Stimulated activated effector memory CD8-positive, alpha-beta T cell treated with anti-CD3 and anti-CD28 coated beads, Interleukin-12 subunit alpha, Interleukin-12 subunit beta, amount 100 ng/mL, for 72 hours (primary cell): ENCODE measurements at regions not wholly inside any gene's neighbourhood (a gene's known extent, or its start where the extent isn't known, plus 50 kb on each side); places are given as distances from the start of the nearest gene placed in this dataset.
"Not testable (repeated sequence)": the region's sequence is repeated elsewhere in the genome, so short reads cannot be mapped to it uniquely, and the experiment has no call there.

Source experiments
- ATAC-seq: fragments of 150-1000 bp; cut with Tn5 transposase; 2 replicates; pipeline ENCODE4 v1.10.0; 2021
- DNase-seq, 2 donors: peaks; one replicate each; pipeline ENCODE4 v3.0.0; 2021 to 2022; ENCODE audit warnings: low spot score in 2 of 2
- H3K27ac Mint-ChIP-seq: one replicate; pipeline ENCODE4 v1.8.0; 2022; ENCODE audit warnings: mild to moderate bottlenecking, mixed read lengths
- H3K36me3 Mint-ChIP-seq: one replicate; pipeline ENCODE4 v1.8.0; 2022; ENCODE audit warnings: mild to moderate bottlenecking, mixed read lengths
- H3K4me1 Mint-ChIP-seq: one replicate; pipeline ENCODE4 v1.8.0; 2022; ENCODE audit warnings: mixed read lengths
- H3K4me3 Mint-ChIP-seq: one replicate; pipeline ENCODE4 v1.8.0; 2022; ENCODE audit warnings: mild to moderate bottlenecking, mixed read lengths
- H3K9me3 Mint-ChIP-seq: one replicate; pipeline ENCODE4 v1.8.0; 2022; ENCODE audit warnings: mixed read lengths

GRCh38 chr21:19045876-19046275 is 642.3 kb upstream of the TMPRSS15 start:
- Mint-ChIP-seq H3K27ac (no peak overlapping the region), H3K4me3 (no peak overlapping the region), H3K36me3 (no peaks in the 10 kb centered on the region), H3K4me1 (no peaks in the 10 kb centered on the region), H3K9me3 (peaks cover 17% of the 10 kb centered on the region)
- ATAC-seq: no peak
- no peak for DNase-seq

GRCh38 chr21:19048098-19048672 is 644.6 kb upstream of the TMPRSS15 start:
- H3K27ac Mint-ChIP-seq: no peak overlapping the region
- ATAC-seq (no peak), DNase-seq (no peak)
- no peaks in the 10 kb centered on the region for H3K36me3 Mint-ChIP-seq
- H3K9me3 Mint-ChIP-seq: peaks cover 15% of the 10 kb centered on the region
- no peak overlapping the region for H3K4me3 Mint-ChIP-seq
- no peaks in the 10 kb centered on the region for H3K4me1 Mint-ChIP-seq

- no peak for ATAC-seq
- H3K36me3 Mint-ChIP-seq: no peaks in the 10 kb centered on the region
- peaks cover 15% of the 10 kb centered on the region for H3K9me3 Mint-ChIP-seq
Measured at GRCh38 chr21:19049567-19049966, 646.0 kb upstream of the TMPRSS15 start.

DNA sequence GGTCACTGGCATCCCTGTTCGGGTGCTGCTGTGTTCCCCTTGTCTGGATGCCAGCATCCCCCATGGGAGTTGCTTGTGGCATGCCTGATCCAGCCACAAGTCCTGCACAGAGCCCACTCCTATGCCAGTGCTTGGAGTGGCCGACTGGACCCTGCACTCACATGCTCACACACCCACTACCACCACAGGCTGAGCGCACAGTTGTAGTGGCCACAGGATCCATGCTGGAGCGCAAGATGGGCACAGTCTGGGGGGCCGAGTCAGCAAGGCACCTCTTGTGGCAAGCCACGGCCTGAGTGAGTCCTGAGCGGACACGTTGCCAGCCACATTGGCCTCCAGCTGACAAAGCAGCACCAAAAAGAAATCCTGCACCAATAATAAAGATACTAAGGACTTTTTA is 661.6 kb upstream of the TMPRSS15 start:
- DNase-seq (no peak), ATAC-seq (no peak)
- Mint-ChIP-seq H3K9me3 (peaks cover 8% of the 10 kb centered on the region), H3K4me3 (no peak overlapping the region), H3K36me3 (no peaks in the 10 kb centered on the region), H3K27ac (no peak overlapping the region), H3K4me1 (no peaks in the 10 kb centered on the region)

More at GRCh38 chr21:19049567-19049966, 646.0 kb upstream of the TMPRSS15 start:
- DNase-seq: no peak
- H3K4me3 Mint-ChIP-seq: no peak overlapping the region
- no peaks in the 10 kb centered on the region for H3K4me1 Mint-ChIP-seq
- no peak overlapping the region for H3K27ac Mint-ChIP-seq

DNA sequence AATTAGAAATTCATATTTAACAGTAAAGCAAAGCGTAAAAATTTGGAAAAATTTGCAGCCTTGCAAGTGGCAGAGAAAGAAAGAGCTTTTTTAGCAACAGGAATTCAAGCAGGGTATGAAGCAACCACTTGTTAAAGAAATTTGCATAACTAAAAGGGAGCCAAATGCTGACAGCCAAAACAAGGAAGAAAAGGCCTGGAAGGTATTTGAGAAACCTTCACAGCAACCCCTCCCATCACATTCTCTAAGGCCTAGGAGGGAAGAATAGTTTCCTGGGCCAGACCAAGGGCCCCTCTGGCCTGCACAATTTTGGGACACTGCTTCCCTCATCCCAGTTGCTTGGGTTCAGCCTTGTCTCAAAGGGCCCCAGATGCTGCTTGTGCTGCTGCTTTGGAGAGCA is 672.4 kb upstream of the TMPRSS15 start:
- H3K4me1 Mint-ChIP-seq: no peaks in the 10 kb centered on the region

DNA sequence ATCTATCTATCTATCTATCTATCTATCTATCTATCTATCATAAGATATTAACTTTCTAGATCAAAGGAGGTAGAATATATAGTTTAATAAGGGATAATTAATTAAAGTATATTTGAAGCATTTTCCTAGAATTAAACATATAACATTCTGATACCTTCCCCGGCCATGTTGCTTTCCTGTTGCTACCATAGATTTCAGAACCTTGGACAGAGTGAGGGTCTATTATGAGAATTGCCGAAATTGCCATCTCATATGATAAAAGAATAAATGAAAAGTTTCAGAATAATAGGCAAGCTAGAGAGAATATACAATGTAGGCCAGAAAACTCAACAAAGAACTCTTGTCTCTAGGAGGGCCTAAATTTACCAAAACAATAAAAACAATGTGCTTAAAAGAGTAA is 706.1 kb upstream of the TMPRSS15 start:
- Mint-ChIP-seq H3K36me3 (no peaks in the 10 kb centered on the region), H3K4me1 (no peaks in the 10 kb centered on the region), H3K27ac (no peak overlapping the region), H3K9me3 (peaks cover 16% of the 10 kb centered on the region), H3K4me3 (no peak overlapping the region)
- DNase-seq: no peak
- ATAC-seq: no peak

More for the DNA sequence above, 672.4 kb upstream of the TMPRSS15 start:
- Mint-ChIP-seq H3K9me3 (peaks cover 15% of the 10 kb centered on the region), H3K36me3 (no peaks in the 10 kb centered on the region), H3K27ac (no peak overlapping the region), H3K4me3 (no peak overlapping the region)
- DNase-seq (no peak), ATAC-seq (no peak)

GRCh38 chr21:19119259-19119658 is 715.7 kb upstream of the TMPRSS15 start:
- peaks cover 14% of the 10 kb centered on the region for H3K9me3 Mint-ChIP-seq
- not testable (repeated sequence) for H3K4me3 Mint-ChIP-seq, DNase-seq, H3K4me1 Mint-ChIP-seq, H3K27ac Mint-ChIP-seq, H3K36me3 Mint-ChIP-seq, ATAC-seq

DNA sequence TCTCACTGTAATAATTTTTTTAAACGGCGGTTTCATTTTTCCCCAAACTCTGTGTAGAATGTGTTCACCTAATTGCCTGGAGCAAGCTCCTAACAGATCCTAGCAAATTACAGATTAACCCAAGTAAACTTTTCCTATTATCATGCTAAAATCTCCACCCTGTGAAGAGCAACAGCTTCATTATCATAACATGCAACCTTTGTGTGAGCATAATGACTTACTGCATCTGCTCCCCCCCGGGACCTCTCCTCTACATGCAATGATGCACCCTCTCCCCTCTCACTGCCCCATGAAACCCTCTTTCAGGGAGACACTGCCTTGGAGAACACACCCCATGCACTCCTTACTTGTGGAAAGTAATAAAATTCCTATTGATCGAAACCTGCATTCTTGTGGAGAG is 717.0 kb upstream of the TMPRSS15 start:
- Mint-ChIP-seq H3K36me3 (no peaks in the 10 kb centered on the region), H3K27ac (no peak overlapping the region), H3K4me1 (no peaks in the 10 kb centered on the region), H3K4me3 (no peak overlapping the region), H3K9me3 (peaks cover 15% of the 10 kb centered on the region)
- ATAC-seq (no peak), DNase-seq (no peak)

GRCh38 chr21:19122356-19122755 is 718.8 kb upstream of the TMPRSS15 start:
- ATAC-seq (no peak), DNase-seq (no peak)
- H3K27ac Mint-ChIP-seq: no peak overlapping the region
- H3K4me3 Mint-ChIP-seq: no peak overlapping the region
- no peaks in the 10 kb centered on the region for H3K4me1 Mint-ChIP-seq
- H3K36me3 Mint-ChIP-seq: no peaks in the 10 kb centered on the region
- peaks cover 17% of the 10 kb centered on the region for H3K9me3 Mint-ChIP-seq

GRCh38 chr21:19123053-19123452 is 719.5 kb upstream of the TMPRSS15 start:
- peaks cover 17% of the 10 kb centered on the region for H3K9me3 Mint-ChIP-seq
- DNase-seq (no peak), ATAC-seq (no peak)
- H3K27ac Mint-ChIP-seq: no peak overlapping the region
- H3K4me3 Mint-ChIP-seq: no peak overlapping the region
- H3K4me1 Mint-ChIP-seq: no peaks in the 10 kb centered on the region
- no peaks in the 10 kb centered on the region for H3K36me3 Mint-ChIP-seq

DNA sequence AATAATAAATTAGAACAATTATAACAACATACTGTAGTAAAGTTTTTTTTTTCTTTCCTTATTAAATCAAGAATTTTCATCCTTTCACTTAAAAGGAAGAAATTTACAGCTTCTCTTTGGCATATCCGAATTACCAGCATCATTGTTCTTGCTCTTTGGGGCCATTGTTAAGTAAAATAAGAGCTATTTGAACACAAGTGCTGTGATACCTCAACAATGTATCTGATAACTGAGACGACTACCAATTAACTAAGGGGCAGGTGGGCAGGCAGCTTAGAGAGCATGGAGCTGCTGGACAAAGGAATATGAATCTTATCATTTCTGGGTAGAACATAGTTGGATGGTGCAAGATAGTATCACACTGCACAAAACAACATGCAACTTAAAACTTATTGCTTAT is 719.9 kb upstream of the TMPRSS15 start:
- DNase-seq (no peak), ATAC-seq (no peak)
- Mint-ChIP-seq H3K9me3 (peaks cover 14% of the 10 kb centered on the region), H3K27ac (no peak overlapping the region), H3K4me3 (no peak overlapping the region), H3K36me3 (no peaks in the 10 kb centered on the region), H3K4me1 (no peaks in the 10 kb centered on the region)

GRCh38 chr21:19124691-19125090 is 721.1 kb upstream of the TMPRSS15 start:
- DNase-seq (no peak), ATAC-seq (no peak)
- H3K9me3 Mint-ChIP-seq: peaks cover 14% of the 10 kb centered on the region
- no peaks in the 10 kb centered on the region for H3K4me1 Mint-ChIP-seq
- no peak overlapping the region for H3K4me3 Mint-ChIP-seq
- H3K27ac Mint-ChIP-seq: no peak overlapping the region
- H3K36me3 Mint-ChIP-seq: no peaks in the 10 kb centered on the region

DNA sequence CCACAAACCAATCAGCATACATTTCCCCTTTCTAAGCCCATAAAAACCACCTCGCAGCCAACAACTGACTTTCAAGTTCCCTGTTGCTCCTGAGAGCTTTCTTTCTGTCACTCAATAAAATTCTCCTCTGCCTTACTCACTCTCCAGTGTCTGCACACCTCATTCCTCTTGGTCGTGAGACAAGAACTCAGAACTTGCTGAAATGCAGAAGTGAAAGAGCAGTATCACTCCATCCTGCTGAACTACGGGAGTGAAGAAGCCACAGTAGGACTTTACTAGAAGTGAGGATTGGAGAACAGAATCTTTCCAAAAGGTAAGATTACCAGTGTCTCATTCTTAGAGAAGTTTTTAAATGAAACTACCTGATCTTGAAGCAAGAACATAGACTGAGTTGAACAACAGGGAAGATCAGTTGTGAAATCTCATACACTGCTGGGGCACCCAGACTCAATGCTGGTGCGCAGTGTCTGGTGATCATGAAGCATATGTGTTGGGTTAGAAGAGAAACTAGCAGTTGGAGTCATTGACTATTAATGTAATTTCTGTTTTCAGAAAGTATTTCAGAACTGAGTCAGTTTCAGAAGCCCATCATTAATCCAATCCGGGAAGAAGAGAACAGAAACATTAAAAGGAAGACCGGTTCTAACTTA is 726.9 kb upstream of the TMPRSS15 start:
- Mint-ChIP-seq H3K27ac (no peak overlapping the region), H3K9me3 (peaks cover 14% of the 10 kb centered on the region), H3K4me3 (no peak overlapping the region), H3K4me1 (no peaks in the 10 kb centered on the region), H3K36me3 (no peaks in the 10 kb centered on the region)
- DNase-seq (no peak), ATAC-seq (no peak)

GRCh38 chr21:19141511-19141910 is 737.9 kb upstream of the TMPRSS15 start:
- DNase-seq: no peak
- no peaks in the 10 kb centered on the region for H3K36me3 Mint-ChIP-seq
- H3K4me3 Mint-ChIP-seq: no peak overlapping the region
- peaks cover 4% of the 10 kb centered on the region for H3K9me3 Mint-ChIP-seq
- no peak overlapping the region for H3K27ac Mint-ChIP-seq
- no peak for ATAC-seq
- H3K4me1 Mint-ChIP-seq: no peaks in the 10 kb centered on the region

DNA sequence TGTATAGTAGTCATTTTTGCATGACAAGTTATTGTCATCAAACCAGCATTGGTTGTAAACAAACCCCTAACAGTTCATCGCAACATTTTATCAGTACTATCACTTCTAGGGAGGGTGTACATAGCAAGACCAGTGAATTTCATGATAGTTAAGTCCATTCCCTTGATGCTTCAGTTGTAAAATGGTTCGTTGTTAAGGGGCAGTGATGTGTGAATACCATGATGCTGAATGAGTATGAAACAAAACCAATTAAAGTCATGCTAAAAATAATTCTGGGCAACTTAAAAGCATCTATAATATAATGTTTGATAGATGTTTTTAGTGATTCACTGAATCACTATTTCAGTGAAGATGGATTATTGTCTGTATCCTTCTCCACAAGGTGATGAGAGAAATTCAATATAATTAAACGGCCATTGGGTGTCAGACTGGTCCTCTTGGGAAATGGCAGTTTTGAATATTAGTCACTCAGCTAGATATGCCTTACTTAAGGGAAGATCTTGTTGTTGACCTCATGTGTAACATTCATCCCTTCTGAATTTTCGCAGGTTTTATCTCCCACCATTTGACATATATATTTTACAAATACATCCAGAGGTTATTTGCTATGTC is 742.2 kb upstream of the TMPRSS15 start:
- peaks cover 14% of the 10 kb centered on the region for H3K9me3 Mint-ChIP-seq
- H3K27ac Mint-ChIP-seq: no peak overlapping the region
- no peaks in the 10 kb centered on the region for H3K4me1 Mint-ChIP-seq
- DNase-seq (no peak), ATAC-seq (no peak)
- H3K4me3 Mint-ChIP-seq: no peak overlapping the region
- H3K36me3 Mint-ChIP-seq: no peaks in the 10 kb centered on the region

GRCh38 chr21:19148056-19148455 is 744.5 kb upstream of the TMPRSS15 start:
- no peaks in the 10 kb centered on the region for H3K4me1 Mint-ChIP-seq
- H3K9me3 Mint-ChIP-seq: peaks cover 14% of the 10 kb centered on the region
- DNase-seq (no peak), ATAC-seq (no peak)
- H3K36me3 Mint-ChIP-seq: no peaks in the 10 kb centered on the region
- H3K4me3 Mint-ChIP-seq: no peak overlapping the region
- no peak overlapping the region for H3K27ac Mint-ChIP-seq
